Activated T-helper 1 cell treated with anti-CD3 and anti-CD28 coated beads, Interleukin-12 subunit alpha, Interleukin-12 subunit beta, Interleukin-2, Interleukin-4 antibody, amounts not matched to agents 30 ng/mL and 10 ng/mL and 1 ng/mL, durations not matched to agents 14 hours and 24 hours and 36 hours (primary cell): ENCODE measurements at regions not wholly inside any gene's neighbourhood (a gene's known extent, or its start where the extent isn't known, plus 50 kb on each side); places are given as distances from the start of the nearest gene placed in this dataset.
"Not testable (repeated sequence)": the region's sequence is repeated elsewhere in the genome, so short reads cannot be mapped to it uniquely, and the experiment has no call there.

ENCODE experiments used
- DNase-seq: peaks from one replicate; pipeline ENCODE4 v3.0.0; 2021; ENCODE audit warnings: low spot score
- H3K27ac Mint-ChIP-seq: one replicate; pipeline ENCODE4 v1.8.0; 2021; ENCODE audit warnings: mild to moderate bottlenecking, mixed read lengths
- H3K27me3 Mint-ChIP-seq: one replicate; pipeline ENCODE4 v1.8.0; 2022; ENCODE audit warnings: mild to moderate bottlenecking, moderate library complexity, mixed read lengths; ENCODE audit not compliant: insufficient read depth
- H3K36me3 Mint-ChIP-seq: one replicate; pipeline ENCODE4 v1.8.0; 2021; ENCODE audit warnings: low read depth, mixed read lengths
- H3K4me1 Mint-ChIP-seq: one replicate; pipeline ENCODE4 v1.8.0; 2021; ENCODE audit warnings: low read depth, mixed read lengths
- H3K4me3 Mint-ChIP-seq: one replicate; pipeline ENCODE4 v1.8.0; 2021; ENCODE audit warnings: mild to moderate bottlenecking, moderate library complexity, mixed read lengths
- H3K9me3 Mint-ChIP-seq: one replicate; pipeline ENCODE4 v1.8.0; 2021; ENCODE audit warnings: mixed read lengths
- intact Hi-C: fragments of 100-400 bp; cut with micrococcal nuclease; formaldehyde crosslinking; loops from one replicate; pipeline ENCODE4 v1.15.1; 2024

GRCh38 chr5:169394371-169394770, 93.4 kb upstream of the SLIT3 start:
- intact Hi-C loops = no loop called here
- H3K9me3 Mint-ChIP-seq = no peaks in the 10 kb centered on the region
- H3K36me3 Mint-ChIP-seq = no peaks in the 10 kb centered on the region

DNA sequence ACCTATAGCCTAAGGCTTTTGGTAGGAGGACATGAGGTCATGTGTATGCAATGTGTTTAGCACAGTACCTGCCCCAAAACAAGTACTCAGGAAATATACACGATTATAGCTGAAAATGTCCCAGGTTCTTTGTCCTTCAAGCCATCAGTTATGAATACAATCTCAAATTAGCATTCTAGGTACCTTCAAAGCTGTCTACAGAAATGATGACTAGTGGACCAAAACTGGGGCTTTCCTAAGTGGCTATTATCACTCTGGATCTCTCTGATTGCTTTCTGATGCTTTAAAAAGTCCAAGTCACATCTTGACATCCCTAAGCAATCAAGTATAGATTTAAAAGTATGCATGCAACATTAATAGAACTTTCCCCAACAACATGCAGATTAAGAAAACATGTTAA, 93.0 kb upstream of the SLIT3 start:
- Mint-ChIP-seq H3K27me3 (peaks cover 11% of the 10 kb centered on the region), H3K36me3 (no peaks in the 10 kb centered on the region), H3K4me1 (no peaks in the 10 kb centered on the region), H3K9me3 (no peaks in the 10 kb centered on the region), H3K27ac (no peak overlapping the region), H3K4me3 (no peak overlapping the region)
- DNase-seq = no peak
- intact Hi-C loops = no loop called here

More at GRCh38 chr5:169394371-169394770, 93.4 kb upstream of the SLIT3 start:
- Mint-ChIP-seq H3K27me3 (peaks cover 11% of the 10 kb centered on the region), H3K4me3 (no peak overlapping the region), H3K27ac (no peak overlapping the region), H3K4me1 (no peaks in the 10 kb centered on the region)
- no peak for DNase-seq

- no peaks in the 10 kb centered on the region for H3K9me3 Mint-ChIP-seq
- H3K4me1 Mint-ChIP-seq = no peaks in the 10 kb centered on the region
- H3K27ac Mint-ChIP-seq = no peak overlapping the region
- intact Hi-C loops = no loop called here
- no peak overlapping the region for H3K4me3 Mint-ChIP-seq
- no peaks in the 10 kb centered on the region for H3K36me3 Mint-ChIP-seq
- no peak for DNase-seq
- H3K27me3 Mint-ChIP-seq = peaks cover 7% of the 10 kb centered on the region
Observed at GRCh38 chr5:169390265-169390664, 89.3 kb upstream of the SLIT3 start.

DNA sequence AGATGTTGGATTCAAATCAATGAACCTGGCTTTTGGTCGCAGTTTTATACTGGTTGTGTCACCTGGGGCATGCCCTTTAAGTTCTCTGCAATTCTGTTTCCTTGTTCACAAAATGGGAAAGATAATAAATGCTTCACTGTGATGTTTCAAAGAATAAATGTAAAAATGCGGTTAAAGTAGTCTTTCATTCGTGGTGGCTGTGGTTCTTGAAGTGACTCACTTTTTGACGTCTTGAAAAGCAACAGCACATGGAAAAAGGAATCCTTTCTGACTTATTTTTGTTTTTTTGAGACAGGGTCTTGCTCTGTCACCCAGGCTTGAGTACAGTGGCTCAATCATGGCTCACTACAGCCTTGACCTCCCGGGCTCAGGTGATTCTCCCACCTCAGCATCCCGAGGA, 88.4 kb upstream of the SLIT3 start:
- Mint-ChIP-seq H3K27me3 (peaks cover 7% of the 10 kb centered on the region), H3K4me1 (no peaks in the 10 kb centered on the region), H3K27ac (no peak overlapping the region), H3K4me3 (no peak overlapping the region), H3K36me3 (no peaks in the 10 kb centered on the region), H3K9me3 (no peaks in the 10 kb centered on the region)
- DNase-seq = no peak
- intact Hi-C loops = no loop called here

- Mint-ChIP-seq H3K4me3 (no peak overlapping the region), H3K27ac (no peak overlapping the region), H3K36me3 (no peaks in the 10 kb centered on the region), H3K4me1 (no peaks in the 10 kb centered on the region), H3K27me3 (peaks cover 7% of the 10 kb centered on the region), H3K9me3 (no peaks in the 10 kb centered on the region)
- no peak for DNase-seq
- intact Hi-C loops = no loop called here
Observed at GRCh38 chr5:169385636-169386035, 84.7 kb upstream of the SLIT3 start.

DNA sequence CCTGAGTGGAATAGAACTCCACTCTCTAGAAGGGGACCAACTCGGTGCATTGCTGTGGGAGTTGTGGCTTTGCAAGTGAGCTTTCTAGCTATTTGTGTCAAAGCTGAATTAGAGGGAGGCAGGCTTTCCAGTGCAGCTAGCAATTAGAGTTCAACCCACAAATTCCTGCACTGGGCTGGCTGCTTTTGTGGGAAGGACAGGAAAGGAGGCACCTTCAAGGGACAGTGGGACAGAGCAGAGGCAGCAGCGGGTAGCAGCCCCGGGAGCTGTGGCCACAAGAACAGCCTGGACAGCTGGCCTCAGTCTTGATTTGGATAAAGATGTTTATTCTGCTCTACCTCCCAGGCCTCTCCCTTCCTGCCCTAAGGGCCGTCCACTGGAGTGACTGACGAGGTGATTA, 83.7 kb upstream of the SLIT3 start:
- no peak overlapping the region for H3K4me3 Mint-ChIP-seq
- H3K36me3 Mint-ChIP-seq = no peaks in the 10 kb centered on the region
- H3K4me1 Mint-ChIP-seq = no peaks in the 10 kb centered on the region
- no peak overlapping the region for H3K27ac Mint-ChIP-seq
- H3K9me3 Mint-ChIP-seq = no peaks in the 10 kb centered on the region
- H3K27me3 Mint-ChIP-seq = no peaks in the 10 kb centered on the region
- intact Hi-C loops = no loop called here
- DNase-seq = no peak

- no peaks in the 10 kb centered on the region for H3K9me3 Mint-ChIP-seq
- no peak for DNase-seq
- H3K27ac Mint-ChIP-seq = no peak overlapping the region
- peaks cover 3% of the 10 kb centered on the region for H3K27me3 Mint-ChIP-seq
- intact Hi-C loops = no loop called here
- H3K4me1 Mint-ChIP-seq = no peaks in the 10 kb centered on the region
- no peak overlapping the region for H3K4me3 Mint-ChIP-seq
- no peaks in the 10 kb centered on the region for H3K36me3 Mint-ChIP-seq
Observed at GRCh38 chr5:169374761-169375160, 73.8 kb upstream of the SLIT3 start.

GRCh38 chr5:169374111-169374510, 73.2 kb upstream of the SLIT3 start:
- Mint-ChIP-seq H3K27me3 (peaks cover 3% of the 10 kb centered on the region), H3K36me3 (no peaks in the 10 kb centered on the region), H3K27ac (no peak overlapping the region), H3K4me3 (no peak overlapping the region), H3K4me1 (no peaks in the 10 kb centered on the region), H3K9me3 (no peaks in the 10 kb centered on the region)
- DNase-seq = no peak
- intact Hi-C loops = no loop called here

DNA sequence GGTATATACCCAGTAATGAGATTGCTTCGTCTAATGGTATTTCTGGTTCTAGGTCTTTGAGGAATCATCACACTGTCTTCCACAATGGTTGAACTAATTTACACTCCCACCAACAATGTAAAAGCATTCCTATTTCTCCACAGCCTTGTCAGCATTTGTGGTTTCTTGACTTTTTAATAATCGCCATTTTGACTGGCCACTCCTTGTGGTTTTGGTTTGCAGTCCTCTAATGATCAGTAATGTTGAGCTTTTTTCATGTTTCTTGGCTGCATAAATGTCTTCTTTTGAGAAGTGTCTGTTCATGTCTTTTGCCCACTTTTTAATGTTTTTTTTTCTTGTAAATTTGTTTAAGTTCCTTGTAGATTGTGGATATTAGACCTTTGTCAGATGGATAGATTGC, 70.9 kb upstream of the SLIT3 start:
- H3K4me3 Mint-ChIP-seq, H3K36me3 Mint-ChIP-seq, DNase-seq, H3K4me1 Mint-ChIP-seq, H3K27me3 Mint-ChIP-seq, H3K9me3 Mint-ChIP-seq, intact Hi-C loops, H3K27ac Mint-ChIP-seq: not testable (repeated sequence)

DNA sequence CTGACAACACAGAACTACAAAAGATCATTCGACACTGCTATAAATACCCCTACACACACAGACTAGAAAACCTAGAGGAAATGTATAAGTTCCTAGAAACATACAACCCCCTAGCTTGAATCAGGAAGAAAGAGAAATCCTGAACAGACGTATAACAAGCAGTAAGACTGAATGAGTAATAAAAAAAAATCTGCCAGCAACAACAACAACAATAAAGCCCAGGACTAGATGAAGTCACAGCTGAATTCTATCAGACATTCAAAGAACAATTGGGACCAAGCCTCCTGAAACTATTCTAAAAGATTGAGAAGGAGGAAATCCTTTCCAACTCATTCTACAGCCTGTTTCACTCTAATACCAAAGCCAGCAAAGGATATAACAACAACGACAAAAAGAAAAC, 68.2 kb upstream of the SLIT3 start:
- H3K36me3 Mint-ChIP-seq = no peaks in the 10 kb centered on the region
- peaks cover 2% of the 10 kb centered on the region for H3K27me3 Mint-ChIP-seq
- no peak overlapping the region for H3K27ac Mint-ChIP-seq
- no peak overlapping the region for H3K4me3 Mint-ChIP-seq
- intact Hi-C loops = no loop called here
- DNase-seq = no peak
- no peaks in the 10 kb centered on the region for H3K4me1 Mint-ChIP-seq
- no peaks in the 10 kb centered on the region for H3K9me3 Mint-ChIP-seq

DNA sequence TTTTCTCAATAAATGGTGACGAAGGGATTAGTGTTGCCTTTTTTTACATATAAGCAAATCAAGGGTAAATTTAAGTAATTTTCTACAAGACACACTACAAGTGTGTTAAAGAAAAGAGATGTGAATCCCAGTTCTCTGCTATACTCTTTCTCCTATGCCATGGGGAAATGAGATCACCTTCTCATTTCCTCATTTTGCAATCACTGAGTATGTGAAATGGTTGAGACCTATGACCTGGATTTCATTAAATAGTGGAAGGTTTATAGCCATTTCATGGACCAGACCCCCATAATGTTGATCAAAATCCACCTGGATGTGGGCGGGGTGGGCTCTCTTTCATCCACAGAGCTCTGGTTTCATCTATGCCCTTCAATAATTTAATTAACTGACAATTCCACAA, 66.9 kb upstream of the SLIT3 start:
- Mint-ChIP-seq H3K27me3 (peaks cover 6% of the 10 kb centered on the region), H3K9me3 (no peaks in the 10 kb centered on the region), H3K4me3 (no peak overlapping the region), H3K27ac (no peak overlapping the region), H3K4me1 (no peaks in the 10 kb centered on the region), H3K36me3 (no peaks in the 10 kb centered on the region)
- intact Hi-C loops = no loop called here
- no peak for DNase-seq

DNA sequence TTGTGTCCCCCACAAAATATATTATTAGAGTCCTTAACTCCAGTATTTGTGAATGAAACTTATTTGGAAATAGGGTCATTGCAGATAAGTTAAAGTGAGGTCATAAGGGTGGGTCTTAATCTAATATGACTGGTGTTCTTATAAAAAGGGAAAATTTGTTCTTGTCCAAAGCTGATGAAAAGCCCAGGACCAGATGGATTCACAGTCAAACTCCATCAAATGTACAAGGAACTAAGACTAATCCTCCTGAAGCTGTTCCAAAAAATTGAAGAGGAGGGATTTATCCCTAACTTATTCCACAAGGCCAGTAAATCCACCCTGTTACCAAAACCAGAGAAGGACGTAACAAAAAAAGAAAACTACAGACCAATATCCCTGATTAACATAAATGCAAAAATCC, 56.4 kb upstream of the SLIT3 start:
- Mint-ChIP-seq H3K4me1 (no peaks in the 10 kb centered on the region), H3K27me3 (peaks cover 5% of the 10 kb centered on the region), H3K36me3 (no peaks in the 10 kb centered on the region), H3K4me3 (no peak overlapping the region), H3K9me3 (no peaks in the 10 kb centered on the region), H3K27ac (no peak overlapping the region)
- no peak for DNase-seq
- intact Hi-C loops = no loop called here

DNA sequence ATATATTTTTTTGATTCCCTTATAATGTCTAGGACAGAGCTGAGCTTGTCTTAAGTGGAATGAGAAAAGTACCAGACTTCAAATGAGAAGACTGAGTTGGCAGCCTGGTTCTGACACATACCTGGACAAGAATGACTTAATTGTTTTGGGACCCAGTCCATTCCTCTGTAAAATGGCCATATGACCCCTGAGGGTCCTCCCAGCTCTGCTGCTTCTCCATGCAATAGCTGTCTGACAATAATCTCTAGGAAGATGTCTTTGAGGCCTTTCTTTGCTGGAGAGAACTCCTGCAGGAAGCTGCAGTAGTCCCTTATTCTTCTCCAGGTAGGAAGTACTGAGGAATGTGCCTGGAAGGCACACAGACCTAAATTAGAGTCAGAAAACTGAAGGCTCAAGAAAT, 55.9 kb upstream of the SLIT3 start:
- DNase-seq = no peak
- no peak overlapping the region for H3K27ac Mint-ChIP-seq
- no peaks in the 10 kb centered on the region for H3K4me1 Mint-ChIP-seq
- H3K4me3 Mint-ChIP-seq = no peak overlapping the region
- no peaks in the 10 kb centered on the region for H3K9me3 Mint-ChIP-seq
- intact Hi-C loops = no loop called here
- no peaks in the 10 kb centered on the region for H3K36me3 Mint-ChIP-seq
- peaks cover 5% of the 10 kb centered on the region for H3K27me3 Mint-ChIP-seq

DNA sequence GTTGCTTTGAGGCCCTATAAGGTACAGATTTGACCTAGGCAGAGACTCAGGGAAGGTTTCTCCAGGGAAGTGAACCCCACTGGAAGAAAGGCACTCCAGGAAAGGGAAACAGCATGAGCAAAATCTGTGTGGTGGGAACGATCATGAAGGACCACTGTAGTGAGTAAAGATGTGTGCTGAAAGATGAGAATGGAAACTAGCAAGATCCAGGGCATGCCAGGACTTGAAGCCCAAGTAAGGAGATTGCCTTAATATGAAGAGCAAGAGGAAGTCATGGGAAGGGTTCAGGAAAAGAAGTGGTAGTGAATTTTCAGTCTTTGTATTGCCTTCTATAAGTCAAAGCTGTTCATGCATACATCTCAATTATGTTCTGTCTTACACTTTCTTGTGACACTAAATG, 55.2 kb upstream of the SLIT3 start:
- Mint-ChIP-seq H3K36me3 (no peaks in the 10 kb centered on the region), H3K27me3 (peaks cover 5% of the 10 kb centered on the region), H3K9me3 (no peaks in the 10 kb centered on the region), H3K4me3 (no peak overlapping the region), H3K27ac (no peak overlapping the region), H3K4me1 (no peaks in the 10 kb centered on the region)
- DNase-seq = no peak
- intact Hi-C loops = no loop called here
